GM19372 (cell line): ENCODE measurements at regions not wholly inside any gene's neighbourhood (a gene's known extent, or its start where the extent isn't known, plus 50 kb on each side); places are given as distances from the start of the nearest gene placed in this dataset.

Source experiments
- ATAC-seq: cut with Tn5 transposase; IDR thresholded peaks from one replicate; pipeline ENCODE4 v1.9.1; 2021; ENCODE audit warnings: mild to moderate bottlenecking, low read depth, moderate library complexity; ENCODE audit not compliant: unreplicated experiment

DNA sequence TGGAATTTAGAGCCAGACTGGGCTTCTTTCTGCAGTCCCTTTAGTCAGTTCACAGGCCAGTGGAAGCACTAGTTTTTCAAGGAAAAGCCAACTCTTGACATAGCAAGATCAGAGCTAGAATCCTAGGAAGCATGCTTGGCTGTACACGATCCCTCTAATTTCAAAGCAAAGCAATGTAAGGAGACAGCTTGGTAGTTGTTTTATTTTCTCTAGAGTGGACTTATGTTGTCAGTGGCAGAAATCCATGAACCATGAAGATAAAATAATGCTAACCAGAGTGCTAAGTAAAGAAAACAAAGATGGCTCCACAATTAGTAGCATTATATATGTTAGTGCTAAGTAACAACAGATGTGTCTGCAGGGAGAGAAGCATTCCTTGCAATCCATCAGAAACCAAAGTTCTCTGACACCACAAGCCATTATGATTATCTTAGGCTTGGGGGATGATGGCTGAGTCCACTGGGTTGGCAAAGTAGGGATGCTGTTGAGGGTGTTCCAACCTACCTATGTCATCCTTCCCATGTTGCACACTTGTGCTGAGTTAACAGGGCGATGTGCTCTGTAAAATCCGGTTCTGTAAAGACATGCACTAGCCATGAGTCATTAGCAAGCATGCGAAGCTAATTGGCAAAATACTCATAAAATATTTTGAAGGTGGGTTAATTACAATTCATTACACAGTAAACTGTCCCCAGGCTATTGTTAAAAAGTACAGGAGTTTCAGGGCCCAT lies 115.2 kb downstream of the BMP2 start:
- ATAC-seq: no peak

GRCh38 chr20:6884114-6884513 lies 116.6 kb downstream of the BMP2 start:
- ATAC-seq: no peak

- ATAC-seq: no peak
These were observed 118.7 kb downstream of the BMP2 start for GRCh38 chr20:6886065-6886729.

DNA sequence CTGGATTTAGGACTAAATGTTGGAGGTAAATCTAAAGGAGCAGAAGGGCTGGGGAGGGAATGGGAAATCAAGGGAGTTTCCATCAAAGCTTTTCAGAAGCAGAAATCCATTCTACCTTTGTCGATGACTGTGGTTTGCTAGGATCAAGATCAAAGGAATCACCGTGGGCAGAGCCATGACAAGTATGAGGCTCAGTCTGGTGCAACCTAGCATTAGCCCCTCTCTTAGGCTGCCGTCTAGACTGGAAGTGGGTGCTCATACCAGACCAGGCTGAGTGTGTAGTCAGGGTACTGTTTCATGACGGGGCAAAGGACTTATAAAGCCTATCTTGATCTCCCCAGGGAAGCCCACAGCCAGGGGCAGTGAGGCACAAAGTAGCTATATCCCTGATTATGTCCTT lies 120.5 kb downstream of the BMP2 start:
- no peak for ATAC-seq

GRCh38 chr20:6888736-6889395 lies 121.4 kb downstream of the BMP2 start:
- ATAC-seq: no peak

DNA sequence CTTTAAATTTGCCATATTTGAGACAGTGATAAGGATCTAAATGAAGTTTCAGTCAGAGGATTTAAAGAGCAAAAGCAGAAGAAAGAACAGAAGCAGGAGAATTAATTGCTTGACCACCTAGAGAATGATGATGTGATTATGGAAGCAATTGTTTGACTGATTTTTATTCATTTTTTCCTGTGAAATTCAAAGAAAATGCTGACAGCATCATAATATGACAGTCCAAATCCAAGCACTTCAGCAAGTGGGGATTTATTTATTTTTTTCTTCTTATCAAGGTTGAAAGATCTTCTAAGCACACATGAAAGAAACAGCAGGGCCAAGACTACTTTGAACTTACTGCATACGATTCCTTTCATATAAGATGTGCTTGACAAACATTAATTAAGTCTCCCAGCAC lies 125.2 kb downstream of the BMP2 start:
- ATAC-seq: no peak

DNA sequence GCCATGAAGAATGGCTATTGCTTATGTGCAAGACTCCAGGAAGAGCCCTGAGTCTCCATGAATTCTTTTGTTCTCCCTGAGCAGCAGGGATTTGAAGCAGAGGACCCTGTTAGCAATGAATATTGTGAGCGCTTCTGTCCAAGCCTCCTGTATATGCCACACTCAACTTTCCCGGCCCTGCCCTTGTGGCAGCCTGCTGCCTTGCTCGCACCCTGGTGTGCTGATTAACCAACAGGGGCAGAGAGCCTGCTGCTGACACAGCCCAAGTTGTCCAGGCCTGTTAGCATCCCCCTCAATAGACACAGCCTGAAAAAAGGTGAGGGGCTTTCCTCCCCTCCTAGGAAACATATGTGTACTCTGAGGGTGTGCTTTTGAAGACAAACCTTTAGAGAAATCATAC lies 131.4 kb downstream of the BMP2 start:
- no peak for ATAC-seq

GRCh38 chr20:6906871-6907270 lies 139.4 kb downstream of the BMP2 start:
- no peak for ATAC-seq

DNA sequence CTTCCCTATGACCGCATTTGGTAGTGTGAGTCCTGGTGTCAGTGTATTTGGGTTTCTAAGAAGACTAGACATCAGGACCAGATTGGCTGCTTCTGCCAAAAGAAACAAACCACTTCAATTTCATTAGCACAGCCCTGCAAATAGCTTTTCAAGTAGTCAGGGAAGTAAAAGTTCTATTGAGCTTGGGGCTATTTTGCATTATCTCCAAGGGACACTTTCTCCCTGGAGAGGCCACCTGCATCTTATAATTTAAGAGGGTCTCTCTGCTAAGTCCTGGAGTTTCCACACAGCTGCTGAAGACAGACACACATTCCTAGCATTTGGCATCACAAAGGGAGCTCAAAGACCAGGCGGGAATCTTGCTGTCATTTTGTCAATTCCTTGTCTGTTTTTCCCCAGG lies 141.2 kb downstream of the BMP2 start:
- no peak for ATAC-seq

DNA sequence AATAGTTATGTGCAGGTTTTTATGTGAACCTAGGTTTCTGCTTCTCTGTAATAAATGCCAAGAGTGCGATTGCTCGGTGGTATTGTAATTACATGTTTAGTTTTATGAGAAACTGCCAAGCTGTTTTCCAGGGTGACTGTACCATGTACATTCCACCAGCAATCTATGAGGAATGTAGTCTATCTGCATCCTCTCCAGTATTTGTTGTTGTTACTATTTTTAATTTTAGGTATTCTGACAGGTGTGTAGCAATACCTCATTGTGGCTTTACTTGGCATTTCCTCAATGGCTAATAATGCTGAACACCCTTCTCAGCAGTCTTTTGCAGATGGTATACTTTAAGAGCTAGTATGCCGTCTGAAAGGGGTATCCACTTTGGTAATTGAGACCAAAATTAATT lies 142.1 kb downstream of the BMP2 start:
- no peak for ATAC-seq

GRCh38 chr20:6914986-6915385 lies 147.5 kb downstream of the BMP2 start:
- no peak for ATAC-seq

DNA sequence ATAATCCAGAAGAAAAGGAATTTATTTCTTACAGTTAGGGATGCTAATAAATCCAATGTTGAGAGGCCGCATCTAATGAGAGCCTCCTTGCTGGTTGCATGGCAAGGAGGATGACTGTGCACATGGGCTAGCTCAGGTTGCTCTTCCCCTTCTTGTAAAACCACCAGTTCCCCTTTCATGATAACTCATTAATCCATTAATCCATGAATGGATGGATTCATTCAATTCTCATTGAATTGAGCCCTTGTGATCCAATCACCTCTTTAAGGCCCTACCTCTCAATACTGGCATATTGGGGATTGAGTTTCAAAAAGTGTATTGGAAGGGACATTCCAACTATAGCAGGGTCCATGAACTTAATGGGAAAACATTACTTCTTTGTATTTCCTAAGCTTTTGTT lies 149.5 kb downstream of the BMP2 start:
- ATAC-seq: no peak

DNA sequence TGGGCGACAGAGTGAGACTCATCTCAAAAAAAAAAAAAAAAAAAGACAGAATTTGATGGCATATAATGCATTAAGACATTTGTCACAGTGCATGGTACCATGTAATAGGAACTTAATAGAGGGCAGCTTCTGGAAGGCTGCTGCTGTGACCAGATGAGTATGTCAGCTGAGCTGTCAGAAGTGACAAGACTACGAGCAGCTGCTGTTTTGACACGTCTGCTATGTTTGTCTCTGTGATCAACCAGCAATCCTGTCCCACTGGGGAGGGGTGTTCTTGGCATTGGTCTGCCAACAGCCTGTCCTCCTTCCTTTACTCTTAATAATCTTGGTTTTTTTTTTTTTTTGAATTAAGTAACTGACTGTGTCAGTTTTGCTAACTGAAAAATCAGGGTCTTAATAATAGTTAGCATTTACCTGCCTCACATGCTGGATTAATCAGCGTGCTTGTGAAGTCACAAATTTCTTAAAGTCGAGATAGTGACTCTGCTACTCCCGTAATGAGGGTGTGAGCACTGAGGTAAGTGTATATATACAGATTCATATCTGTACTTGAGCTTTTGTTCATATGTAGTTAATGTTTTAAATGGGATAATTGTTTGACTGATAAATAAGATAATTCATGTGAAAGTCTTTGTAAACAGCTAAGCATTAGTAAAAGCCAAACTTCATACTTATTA lies 152.4 kb downstream of the BMP2 start:
- ATAC-seq: no peak

- ATAC-seq: no peak
These were observed 153.6 kb downstream of the BMP2 start for GRCh38 chr20:6920991-6921613.

DNA sequence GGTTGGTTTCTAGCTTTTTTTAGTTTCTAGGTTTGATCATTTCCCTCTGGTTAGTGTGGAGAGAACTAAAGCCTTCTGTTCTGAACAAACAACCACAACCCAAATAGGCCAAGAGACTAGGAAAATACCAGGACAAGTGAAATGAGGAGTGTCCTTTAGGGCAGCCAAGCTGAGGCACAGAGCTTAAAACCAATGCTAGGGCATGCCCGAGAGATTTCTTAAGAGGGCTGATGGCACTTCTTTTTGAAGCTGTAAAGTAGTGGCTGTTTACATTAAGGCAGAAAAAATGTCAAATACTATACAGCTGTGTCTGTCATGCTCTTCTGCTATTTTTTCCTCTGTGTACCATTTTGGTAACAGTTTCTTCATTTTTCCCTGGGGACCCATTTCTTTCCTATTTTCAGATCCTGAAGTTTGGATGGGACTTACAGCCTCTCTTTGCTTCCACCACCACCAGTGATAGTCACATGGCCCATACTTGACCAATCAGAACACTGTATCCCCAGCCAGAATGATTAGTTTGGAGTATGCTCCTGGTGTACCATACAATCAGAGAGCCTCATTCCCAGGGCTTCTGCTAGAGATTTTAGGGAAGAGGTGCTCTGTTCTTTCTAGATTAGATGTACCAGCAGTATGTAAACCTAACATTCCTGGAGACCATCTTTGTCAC lies 154.4 kb downstream of the BMP2 start:
- ATAC-seq: no peak

DNA sequence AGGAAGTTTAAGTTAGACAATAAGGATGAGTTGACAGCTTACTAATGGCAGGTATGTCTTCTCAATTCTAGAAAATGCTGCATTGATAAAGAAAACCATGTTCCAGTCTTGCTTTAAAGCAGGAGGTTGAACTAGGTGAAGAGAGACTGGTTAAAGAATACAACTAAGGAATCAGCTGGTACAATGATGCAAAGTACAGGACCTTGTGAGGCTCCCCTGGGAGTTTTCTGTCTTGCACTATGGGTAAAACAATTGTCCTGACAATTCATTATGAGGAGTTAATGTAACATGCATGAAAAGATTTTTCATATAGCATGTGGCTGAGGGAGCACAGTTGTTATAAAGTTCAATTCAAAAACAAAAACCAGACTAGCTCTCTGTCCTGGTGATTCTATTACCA lies 157.2 kb downstream of the BMP2 start:
- no peak for ATAC-seq

- ATAC-seq: no peak
These were observed 158.3 kb downstream of the BMP2 start for GRCh38 chr20:6925744-6926278.

GRCh38 chr20:6940048-6940447 lies 172.6 kb downstream of the BMP2 start:
- ATAC-seq: no peak

DNA sequence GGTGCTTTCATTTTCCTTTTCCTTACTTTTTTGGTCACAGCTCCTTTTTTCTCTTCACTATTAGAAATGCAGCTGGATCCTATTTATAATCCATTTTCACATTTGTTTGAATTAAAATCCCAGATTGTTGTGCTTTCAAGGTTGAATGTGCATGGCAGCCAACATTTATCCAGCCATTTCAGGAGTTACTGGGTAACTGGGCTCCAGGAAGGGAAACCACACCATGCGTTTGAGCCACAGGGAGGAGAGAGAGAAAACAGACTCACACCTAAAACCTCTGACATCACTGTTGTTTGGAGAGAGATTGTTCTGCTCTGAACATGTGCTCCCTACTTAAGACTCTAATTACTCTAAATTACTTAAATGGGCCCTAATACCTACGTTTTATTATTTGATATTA lies 173.4 kb downstream of the BMP2 start:
- no peak for ATAC-seq

DNA sequence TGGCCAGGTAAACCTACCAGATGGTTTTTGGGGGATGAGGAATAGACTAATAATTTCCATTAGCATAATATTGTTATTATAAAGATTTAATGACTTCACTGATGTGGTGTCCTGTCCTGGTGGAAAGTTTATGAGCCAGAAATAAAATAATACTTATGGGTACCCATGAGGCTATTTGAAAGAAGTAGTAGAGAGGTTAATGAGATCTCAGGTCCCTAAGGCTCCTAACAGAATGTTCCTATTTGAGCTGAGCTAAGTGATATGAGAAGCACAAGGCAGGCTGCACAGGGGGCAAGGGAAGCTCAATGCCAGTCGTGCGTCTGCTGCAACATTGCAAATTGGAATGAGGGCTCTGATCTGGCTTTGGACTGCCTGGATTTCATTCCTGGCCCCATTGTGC lies 174.1 kb downstream of the BMP2 start:
- no peak for ATAC-seq
